ENCODE measurements at regions not wholly inside any gene's neighbourhood (a gene's known extent, or its start where the extent isn't known, plus 50 kb on each side); places are given as distances from the start of the nearest gene placed in this dataset.
"Not testable (repeated sequence)": the region's sequence is repeated elsewhere in the genome, so short reads cannot be mapped to it uniquely, and the experiment has no call there.

DNA sequence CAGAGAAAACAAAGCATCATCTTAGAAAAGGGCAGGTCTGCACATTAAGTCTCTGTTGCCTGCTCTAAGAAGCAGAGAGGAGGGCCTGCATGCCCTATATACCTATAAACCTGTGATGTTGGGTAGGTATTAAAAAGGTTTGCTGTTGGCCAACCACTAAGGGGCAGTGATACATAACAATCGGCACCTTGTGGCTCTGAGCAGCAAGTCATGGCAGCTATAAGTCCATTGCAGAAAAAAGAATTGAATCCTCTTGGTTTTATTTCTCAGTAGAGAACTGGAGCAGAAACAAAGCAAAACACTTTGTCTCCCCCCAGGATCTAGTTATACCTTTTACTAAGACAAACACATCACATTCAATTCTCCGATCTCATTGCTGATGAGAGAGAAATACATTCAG, 1364.4 kb downstream of the STIM2 start:
- peak; percentile 50 for DNase-seq (ENCODE audit: low spot score)

DNA sequence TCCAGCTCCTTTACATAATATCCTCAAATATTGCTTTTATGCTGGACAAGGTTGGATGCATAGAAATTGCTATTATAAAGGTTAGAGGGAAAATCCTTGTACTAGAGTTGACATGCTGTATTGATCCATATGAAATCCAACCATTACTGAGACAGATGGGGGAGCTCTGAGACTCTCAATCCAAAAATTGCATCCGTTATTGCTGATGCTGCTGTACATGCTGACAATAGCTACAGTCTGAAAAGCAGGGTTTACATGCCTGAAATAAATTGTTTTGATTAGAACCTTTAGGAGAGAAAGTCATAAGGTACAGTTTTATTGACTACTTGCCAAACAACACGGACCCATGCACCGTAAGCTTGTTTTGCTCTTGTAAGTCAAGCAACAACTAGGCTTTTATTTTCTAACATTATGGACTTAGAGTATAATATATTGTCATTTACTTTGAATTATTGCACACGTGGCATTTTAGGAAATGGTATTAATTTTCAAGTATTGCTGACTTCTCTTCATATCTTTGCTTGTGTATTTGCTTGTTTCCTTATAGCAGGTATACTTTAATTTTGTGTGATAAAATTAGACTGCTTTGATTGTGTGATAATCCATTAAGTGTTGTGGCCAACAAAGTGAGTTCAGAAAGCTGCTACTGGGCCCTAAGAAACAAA, 1365.2 kb downstream of the STIM2 start:
- DNase-seq (ENCODE audit: low spot score) = no peak

DNA sequence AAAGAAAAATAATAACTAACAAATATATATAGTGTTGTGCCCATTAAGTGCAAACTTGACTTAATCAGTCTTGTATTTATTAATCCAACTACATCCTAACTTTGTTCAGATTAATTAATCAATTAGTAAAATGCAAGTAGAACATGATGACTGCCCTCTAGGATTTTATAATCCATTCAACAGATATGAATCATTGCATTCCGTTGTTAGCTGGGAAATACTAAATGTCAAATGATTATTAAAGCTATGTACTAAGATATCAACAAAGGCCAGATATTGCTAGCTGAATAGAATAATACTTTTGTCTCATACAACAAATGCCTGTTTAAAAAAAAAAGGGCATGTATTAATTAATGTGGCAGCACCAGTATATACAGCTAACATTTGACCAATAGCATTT, 1366.3 kb downstream of the STIM2 start:
- no peak for DNase-seq (ENCODE audit: low spot score)

DNA sequence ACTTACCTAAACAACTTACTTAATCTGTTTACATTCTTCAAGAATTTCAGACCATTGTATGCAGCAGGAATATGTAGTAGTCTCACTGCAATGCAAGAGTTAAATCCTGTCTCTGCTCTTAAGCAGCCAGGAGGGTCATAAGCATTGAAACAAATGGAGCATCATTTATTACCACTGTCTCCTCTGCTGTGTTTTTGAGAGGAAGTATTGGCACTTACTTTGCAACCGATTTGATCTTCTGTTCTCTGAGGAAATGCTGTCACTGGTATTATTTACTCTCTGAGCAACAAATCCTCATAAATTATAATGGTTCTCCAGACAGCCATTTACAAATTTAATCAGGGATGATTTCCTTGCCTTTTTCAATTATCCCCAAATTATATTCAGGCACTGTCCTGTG, 1367.1 kb downstream of the STIM2 start:
- DNase-seq (ENCODE audit: low spot score) = no peak

GRCh38 chr4:28228561-28229491, 1368.2 kb downstream of the STIM2 start:
- no peak for DNase-seq (ENCODE audit: low spot score)

- no peak for DNase-seq (ENCODE audit: low spot score)
Observed at GRCh38 chr4:28232376-28232775, 1371.7 kb downstream of the STIM2 start.

- no peak for DNase-seq (ENCODE audit: low spot score)
Observed at GRCh38 chr4:28232951-28233350, 1372.3 kb downstream of the STIM2 start.

DNA sequence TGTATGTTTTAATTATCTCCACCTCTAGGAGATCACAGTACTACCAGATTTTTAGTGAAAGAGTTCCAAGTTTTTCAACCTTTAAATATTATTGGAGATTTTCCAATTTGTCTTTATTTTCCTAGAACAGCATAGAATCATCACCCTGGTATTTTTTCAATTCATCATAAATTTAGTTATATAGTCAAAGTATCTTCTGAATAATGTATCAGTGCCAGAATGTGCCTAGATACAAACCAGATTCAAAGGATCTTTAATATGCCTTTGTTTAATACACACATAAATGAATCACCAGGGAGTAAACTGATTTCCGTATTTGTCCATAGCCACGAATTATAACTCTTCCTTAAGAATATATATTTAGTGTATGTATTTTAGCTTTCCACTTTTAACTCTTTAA, 1373.1 kb downstream of the STIM2 start:
- no peak for DNase-seq (ENCODE audit: low spot score)

DNA sequence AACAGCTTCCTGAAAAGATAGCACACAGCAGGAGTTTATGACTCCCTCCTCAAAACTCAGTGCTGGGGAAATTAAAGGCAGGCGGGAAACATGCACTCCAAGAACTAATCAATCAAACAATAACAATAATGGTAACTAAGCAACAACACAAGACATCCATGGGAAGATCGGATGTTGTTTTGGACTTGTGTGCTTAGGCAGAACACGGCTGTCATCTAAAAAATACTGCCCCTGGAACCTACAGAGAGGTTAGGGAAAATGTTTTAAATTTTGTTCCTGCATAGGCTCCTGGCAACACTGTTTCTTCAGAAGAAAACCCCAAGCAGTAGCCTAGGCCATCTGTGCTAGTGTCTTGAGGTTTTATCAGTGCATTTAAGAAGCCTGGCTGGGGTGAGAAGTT, 1378.2 kb downstream of the STIM2 start:
- no peak for DNase-seq (ENCODE audit: low spot score)

DNA sequence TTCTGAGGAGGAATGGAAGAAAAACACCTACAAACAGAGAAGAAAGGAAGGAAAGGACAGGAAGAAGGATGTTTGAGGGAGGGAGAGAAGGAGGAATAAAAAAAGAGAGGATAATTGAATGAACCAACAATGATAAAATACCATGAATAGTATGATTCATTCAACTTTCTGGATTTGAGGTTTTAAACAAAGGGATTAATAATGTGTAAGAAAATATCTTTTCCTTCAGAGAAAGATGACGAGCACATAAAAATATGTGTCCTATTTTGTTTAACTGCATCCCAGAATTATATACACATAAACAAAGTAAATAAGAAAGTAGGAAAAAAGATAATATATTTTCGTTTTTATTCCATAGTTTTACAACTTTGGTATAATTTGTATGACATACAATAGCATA, 1380.4 kb downstream of the STIM2 start:
- no peak for DNase-seq (ENCODE audit: low spot score)

DNA sequence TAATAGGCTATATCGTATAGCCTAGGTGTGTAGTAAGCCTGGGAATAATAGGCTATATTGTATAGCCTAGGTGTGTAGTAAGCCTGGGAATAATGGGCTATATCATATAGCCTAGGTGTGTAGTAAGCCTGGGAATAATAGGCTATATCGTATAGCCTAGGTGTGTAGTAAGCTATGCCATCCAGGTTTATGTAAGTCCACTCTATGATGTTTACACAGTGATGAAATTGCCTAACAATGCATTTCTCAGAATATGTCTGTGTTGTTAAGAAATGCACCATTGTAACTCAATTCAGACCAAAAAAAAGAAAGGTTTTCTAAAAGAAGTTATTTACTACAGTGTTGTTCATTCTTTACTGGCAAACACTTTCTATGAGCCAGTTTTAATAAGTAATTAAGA, 1387.2 kb downstream of the STIM2 start:
- DNase-seq (ENCODE audit: low spot score) = no peak

- DNase-seq (ENCODE audit: low spot score) = no peak
Observed at GRCh38 chr4:28248269-28248668, 1387.6 kb downstream of the STIM2 start.

DNA sequence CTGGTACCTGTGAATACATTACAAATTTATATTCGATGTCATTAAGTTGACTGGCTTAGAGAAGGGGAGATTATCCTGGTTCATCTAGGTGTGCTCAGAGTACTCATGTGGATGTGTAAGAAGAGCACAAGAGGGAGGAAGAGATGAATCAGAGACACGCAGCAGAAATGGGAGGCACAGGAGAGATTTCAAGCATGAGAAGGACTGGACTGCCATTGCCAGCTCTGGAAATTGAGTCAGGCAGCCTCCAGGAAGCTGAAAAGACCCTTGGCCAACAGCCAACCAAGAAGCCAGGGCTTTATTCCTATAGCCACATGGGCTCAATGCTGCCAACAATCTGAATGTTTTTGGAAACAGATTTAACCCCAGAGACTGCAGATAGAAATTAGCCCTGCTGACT, 1390.0 kb downstream of the STIM2 start:
- no peak for DNase-seq (ENCODE audit: low spot score)

GRCh38 chr4:28251831-28252230, 1391.2 kb downstream of the STIM2 start:
- no peak for DNase-seq (ENCODE audit: low spot score)

GRCh38 chr4:28254003-28254402, 1393.4 kb downstream of the STIM2 start:
- no peak for DNase-seq (ENCODE audit: low spot score)

DNA sequence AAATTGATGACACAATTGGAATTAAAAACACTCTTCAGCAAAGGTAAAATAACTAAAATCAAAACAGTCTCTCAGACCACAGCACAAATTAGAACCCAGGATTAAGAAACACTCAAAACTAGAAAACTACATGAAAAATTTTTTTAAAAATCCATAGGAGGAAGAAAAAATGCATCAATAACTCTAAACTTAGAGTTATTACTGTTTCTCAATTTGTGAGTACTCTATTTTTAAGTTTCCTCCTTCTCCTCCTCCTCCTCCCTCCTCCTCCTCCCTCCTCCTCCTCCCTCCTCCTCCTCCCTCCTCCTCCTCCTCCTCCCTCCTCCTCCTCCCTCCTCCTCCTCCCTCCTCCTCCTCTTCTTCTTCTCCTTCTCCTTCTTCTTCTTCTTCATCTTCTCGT, 1395.7 kb downstream of the STIM2 start:
- no peak for DNase-seq (ENCODE audit: low spot score)

DNA sequence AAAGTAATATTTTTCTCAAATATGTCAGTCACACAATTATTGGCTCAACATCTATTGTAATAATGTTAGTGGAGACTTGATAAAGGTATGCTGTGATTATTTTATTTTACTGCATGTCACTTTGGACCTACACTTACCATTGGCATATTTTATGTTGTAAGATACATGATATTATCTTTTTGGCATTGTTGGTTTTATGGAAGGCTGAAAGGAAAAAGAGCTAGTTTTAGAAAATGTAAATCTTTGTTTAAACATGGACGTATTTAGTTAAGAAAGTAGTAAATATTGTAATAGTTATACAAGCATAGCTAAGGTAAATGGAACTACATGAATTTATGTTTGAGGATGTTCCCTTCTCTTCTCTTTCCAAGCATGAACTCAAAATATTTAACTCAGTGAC, 1399.3 kb downstream of the STIM2 start:
- DNase-seq (ENCODE audit: low spot score) = no peak

- no peak for DNase-seq (ENCODE audit: low spot score)
Observed at GRCh38 chr4:28267166-28267565, 1406.5 kb downstream of the STIM2 start.

GRCh38 chr4:28269426-28269825, 1408.8 kb downstream of the STIM2 start:
- no peak for DNase-seq (ENCODE audit: low spot score)

GRCh38 chr4:28277931-28278330, 1417.3 kb downstream of the STIM2 start:
- no peak for DNase-seq (ENCODE audit: low spot score)

GRCh38 chr4:28278676-28279075, 1418.0 kb downstream of the STIM2 start:
- no peak for DNase-seq (ENCODE audit: low spot score)

DNA sequence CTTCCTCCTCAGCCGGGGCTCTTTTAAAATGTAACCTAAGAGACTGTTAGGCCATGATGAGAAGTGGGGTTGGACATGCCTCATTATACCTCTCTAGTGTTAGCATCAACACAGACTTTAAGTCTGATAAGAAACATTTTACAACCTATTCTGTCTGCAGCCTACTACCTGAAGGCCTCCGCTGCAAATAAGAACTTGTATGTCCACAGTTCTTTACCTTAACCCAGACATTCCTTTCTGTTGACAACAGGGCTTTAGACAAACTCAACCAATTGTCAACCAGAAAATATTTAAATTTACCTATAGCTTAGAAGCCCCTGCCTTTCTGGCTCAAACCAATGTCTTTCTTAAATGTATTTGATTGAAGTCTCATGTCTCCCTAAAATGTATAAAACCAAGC, 1418.6 kb downstream of the STIM2 start:
- DNase-seq (ENCODE audit: low spot score) = no peak

DNA sequence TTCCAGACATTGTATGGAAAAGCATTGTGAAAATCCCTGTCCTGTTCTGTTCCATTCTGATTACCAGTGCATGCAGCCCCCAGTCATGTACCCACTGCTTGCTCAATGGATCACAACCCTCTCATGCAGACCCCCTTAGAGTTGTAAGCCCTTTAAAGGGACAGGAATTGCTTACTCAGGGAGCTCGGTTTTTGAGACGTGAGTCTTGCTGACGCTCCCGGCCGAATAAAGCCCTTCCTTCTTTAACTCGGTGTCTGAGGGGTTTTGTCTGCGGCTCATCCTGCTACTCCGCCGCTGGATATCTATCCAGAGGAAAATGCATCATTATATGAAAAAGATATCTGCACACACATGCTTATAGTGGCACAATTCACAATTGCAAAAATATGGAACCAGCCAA, 1425.6 kb downstream of the STIM2 start:
- DNase-seq (ENCODE audit: low spot score) = not testable (repeated sequence)

- no peak for DNase-seq (ENCODE audit: low spot score)
Observed at GRCh38 chr4:28287831-28288233, 1427.2 kb downstream of the STIM2 start.
